WERI-Rb-1 (cell line): ENCODE measurements at regions not wholly inside any gene's neighbourhood (a gene's known extent, or its start where the extent isn't known, plus 50 kb on each side); places are given as distances from the start of the nearest gene placed in this dataset.
A peak's percentile ranks its signal among the peaks of the same experiment; 100 is the strongest.

Experiments
- DNase-seq: peaks from one replicate; pipeline ENCODE4 v3.0.0-alpha.2; 2020
- H3K27ac ChIP-seq: fragments of 250-450 bp; sonication (Bioruptor Pico); 2 replicates; pipeline ENCODE4 v1.5.1; 2020; ENCODE audit warnings: mild to moderate bottlenecking, moderate library complexity
- H3K27me3 ChIP-seq: fragments of 250-450 bp; sonication (Bioruptor Pico); 2 replicates; pipeline ENCODE4 v1.5.1; 2021; ENCODE audit warnings: mild to moderate bottlenecking, low read depth, moderate library complexity; ENCODE audit not compliant: insufficient read depth, severe bottlenecking
- H3K36me3 ChIP-seq: fragments of 250-450 bp; sonication (Bioruptor Pico); 2 replicates; pipeline ENCODE4 v1.5.1; 2020; ENCODE audit warnings: mild to moderate bottlenecking, moderate library complexity
- H3K4me3 ChIP-seq: 2 replicates; pipeline ENCODE4 v1.5.1; 2011; ENCODE audit warnings: low read depth, mild to moderate bottlenecking, control low read depth, low read length
- H3K9me3 ChIP-seq: fragments of 250-450 bp; sonication (Bioruptor Pico); 2 replicates; pipeline ENCODE4 v1.5.1; 2021; ENCODE audit warnings: mild to moderate bottlenecking, moderate library complexity; ENCODE audit not compliant: severe bottlenecking
- TF ChIP-seq, protein P1 (sequence below): IDR thresholded peaks from 2 replicates; pipeline ENCODE4 v1.5.1; 2011; ENCODE audit warnings: low read depth, mild to moderate bottlenecking, control low read depth, inconsistent platforms, low read length

DNA sequence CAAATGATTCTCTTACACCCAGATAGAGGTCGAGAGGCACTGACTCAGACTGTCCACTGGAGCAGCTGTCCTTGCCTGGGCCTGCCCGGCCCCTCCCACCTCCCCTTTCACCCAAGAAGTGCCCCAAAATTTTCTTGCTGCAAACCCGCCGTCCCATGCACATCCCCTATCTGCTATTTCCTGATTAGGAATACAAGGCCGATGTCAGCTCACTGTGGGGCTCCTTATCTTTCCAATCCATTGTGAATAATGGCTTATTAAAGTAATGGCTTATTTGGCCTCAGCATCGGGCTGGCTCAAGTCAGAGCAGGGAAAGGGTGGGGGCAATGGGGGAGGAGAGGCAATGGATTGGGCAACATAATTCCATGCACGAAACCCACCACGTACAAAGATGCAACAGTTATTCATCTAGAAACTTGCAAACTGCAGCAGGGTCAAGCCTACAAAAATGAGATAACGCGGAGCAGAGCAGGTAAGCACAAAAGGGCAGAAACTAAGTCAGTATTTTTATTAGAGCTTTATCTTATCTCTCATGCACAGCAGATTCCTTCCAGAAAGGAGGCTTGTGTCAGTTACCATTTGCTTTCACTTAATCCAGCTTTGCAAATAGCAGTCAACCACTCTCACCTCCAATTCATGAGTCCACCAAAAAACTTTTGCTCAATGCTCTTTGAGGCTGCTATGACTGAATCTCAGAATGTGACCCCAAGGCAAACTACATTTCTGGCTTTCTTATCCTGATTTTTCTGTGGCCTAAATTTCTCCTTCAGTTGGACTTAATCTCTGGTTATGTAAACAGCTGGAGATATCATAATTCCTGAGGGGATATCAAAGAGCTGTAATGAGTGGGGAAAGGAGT lies 138.2 kb upstream of the OSMR start:
- Histone ChIP-seq H3K27ac (no peak overlapping the region), H3K4me3 (no peak overlapping the region), H3K27me3 (no peaks in the 10 kb centered on the region), H3K9me3 (no peaks in the 10 kb centered on the region), H3K36me3 (no peaks in the 10 kb centered on the region)
- DNase-seq = peak; percentile 29
- TF ChIP-seq, protein P1, sequence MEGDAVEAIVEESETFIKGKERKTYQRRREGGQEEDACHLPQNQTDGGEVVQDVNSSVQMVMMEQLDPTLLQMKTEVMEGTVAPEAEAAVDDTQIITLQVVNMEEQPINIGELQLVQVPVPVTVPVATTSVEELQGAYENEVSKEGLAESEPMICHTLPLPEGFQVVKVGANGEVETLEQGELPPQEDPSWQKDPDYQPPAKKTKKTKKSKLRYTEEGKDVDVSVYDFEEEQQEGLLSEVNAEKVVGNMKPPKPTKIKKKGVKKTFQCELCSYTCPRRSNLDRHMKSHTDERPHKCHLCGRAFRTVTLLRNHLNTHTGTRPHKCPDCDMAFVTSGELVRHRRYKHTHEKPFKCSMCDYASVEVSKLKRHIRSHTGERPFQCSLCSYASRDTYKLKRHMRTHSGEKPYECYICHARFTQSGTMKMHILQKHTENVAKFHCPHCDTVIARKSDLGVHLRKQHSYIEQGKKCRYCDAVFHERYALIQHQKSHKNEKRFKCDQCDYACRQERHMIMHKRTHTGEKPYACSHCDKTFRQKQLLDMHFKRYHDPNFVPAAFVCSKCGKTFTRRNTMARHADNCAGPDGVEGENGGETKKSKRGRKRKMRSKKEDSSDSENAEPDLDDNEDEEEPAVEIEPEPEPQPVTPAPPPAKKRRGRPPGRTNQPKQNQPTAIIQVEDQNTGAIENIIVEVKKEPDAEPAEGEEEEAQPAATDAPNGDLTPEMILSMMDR = no peak

DNA sequence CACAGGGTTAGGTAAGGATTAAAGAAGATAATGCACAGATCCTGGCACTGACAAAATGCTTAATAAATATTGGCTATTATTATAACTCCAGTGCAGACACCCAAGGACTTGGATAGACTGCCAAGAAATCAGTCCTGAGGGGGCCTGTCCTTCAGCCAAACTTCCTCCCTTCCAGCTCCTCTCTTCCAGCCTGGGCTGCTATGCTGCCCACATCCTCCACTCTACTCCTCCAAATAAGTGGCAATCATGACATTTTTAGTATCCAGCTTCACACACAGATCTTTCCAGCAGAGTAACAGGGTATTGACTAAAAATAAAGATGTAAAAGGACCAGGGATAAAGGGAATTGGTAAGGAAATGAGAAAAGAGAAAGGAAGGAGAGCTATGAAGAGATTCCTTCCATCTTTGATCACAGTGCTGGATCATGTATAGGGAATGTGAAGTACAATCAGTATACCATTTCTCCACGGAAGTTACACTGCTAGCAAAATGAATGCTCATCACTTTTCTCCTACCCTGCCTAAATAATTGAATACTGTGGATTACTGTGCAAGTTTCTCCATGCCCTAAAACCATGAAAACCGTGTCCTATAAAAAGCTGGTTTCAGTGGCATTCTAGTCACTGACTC lies 136.0 kb upstream of the OSMR start:
- no peak overlapping the region for H3K27ac ChIP-seq
- TF ChIP-seq, protein P1 = no peak
- no peaks in the 10 kb centered on the region for H3K36me3 ChIP-seq
- H3K9me3 ChIP-seq = no peaks in the 10 kb centered on the region
- H3K4me3 ChIP-seq = no peak overlapping the region
- no peaks in the 10 kb centered on the region for H3K27me3 ChIP-seq
- no peak for DNase-seq

DNA sequence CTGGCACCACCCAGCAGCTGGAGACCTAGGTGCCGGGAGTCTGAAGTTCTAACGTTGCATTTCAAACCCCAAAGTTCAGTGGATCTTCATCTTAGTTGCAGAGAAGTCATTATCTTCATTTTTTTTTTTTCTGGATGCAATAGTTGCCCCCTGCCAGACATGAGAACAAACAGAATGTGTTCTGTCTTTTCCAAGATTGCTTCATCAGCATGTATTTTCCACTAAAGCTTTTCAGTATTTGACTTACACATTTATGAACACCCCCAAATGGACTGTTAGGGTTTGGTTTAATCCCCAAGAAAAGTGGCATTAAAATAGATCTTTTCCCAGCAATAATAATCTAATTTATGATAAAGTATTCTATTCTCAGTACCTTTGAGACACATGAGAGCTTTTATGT lies 135.2 kb upstream of the OSMR start:
- H3K27me3 ChIP-seq = no peaks in the 10 kb centered on the region
- TF ChIP-seq, protein P1 = no peak
- H3K4me3 ChIP-seq = no peak overlapping the region
- H3K36me3 ChIP-seq = no peaks in the 10 kb centered on the region
- no peak for DNase-seq
- H3K9me3 ChIP-seq = no peaks in the 10 kb centered on the region
- H3K27ac ChIP-seq = no peak overlapping the region

DNA sequence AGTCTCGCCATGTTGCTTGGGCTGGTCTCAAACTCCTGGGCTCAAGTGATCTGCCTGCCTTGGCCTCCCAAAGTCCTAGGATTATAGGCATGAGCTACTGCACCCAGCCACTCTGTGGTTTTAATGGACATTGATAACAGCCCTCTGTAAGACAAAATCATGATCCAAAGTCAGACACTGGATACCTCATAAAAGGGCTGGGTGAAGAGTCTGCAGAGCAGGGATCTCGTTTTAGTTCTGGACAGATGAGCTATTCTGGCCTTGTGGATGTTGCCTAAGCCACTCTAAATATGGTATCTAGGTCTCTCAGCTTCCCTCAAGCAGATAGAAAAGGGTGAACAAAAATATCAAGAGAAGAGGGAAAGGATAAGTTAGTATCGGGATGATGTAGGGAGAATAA lies 133.4 kb upstream of the OSMR start:
- TF ChIP-seq, protein P1 = no peak
- no peak for DNase-seq

DNA sequence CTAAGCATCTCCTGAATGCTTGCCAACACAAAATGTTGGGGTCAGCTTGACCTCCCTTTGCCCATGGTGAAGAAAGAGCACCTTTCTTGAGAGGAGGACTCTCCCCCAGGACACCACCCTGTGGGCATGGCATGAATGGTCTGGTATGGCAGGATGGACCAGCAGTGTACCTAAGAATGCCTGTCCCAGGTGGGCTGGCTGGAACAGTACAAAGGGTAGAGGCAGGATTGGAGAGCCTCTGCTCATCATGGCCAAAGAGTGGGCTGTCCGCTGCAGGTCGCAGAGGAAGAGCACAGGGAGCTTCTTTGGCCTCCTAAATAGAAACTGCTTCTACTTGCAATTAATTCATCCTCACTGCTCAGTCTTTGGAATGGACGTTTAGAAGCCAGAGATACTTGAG lies 131.6 kb upstream of the OSMR start:
- no peaks in the 10 kb centered on the region for H3K27me3 ChIP-seq
- H3K36me3 ChIP-seq = no peaks in the 10 kb centered on the region
- no peaks in the 10 kb centered on the region for H3K9me3 ChIP-seq
- DNase-seq = no peak
- no peak overlapping the region for H3K27ac ChIP-seq
- no peak overlapping the region for H3K4me3 ChIP-seq
- TF ChIP-seq, protein P1 = no peak

More for the DNA sequence above, 133.4 kb upstream of the OSMR start:
- no peak overlapping the region for H3K4me3 ChIP-seq
- no peak overlapping the region for H3K27ac ChIP-seq
- H3K9me3 ChIP-seq = no peaks in the 10 kb centered on the region
- no peaks in the 10 kb centered on the region for H3K27me3 ChIP-seq
- no peaks in the 10 kb centered on the region for H3K36me3 ChIP-seq
